Mesenchymal stem cell (in vitro differentiated cells and primary cell): ENCODE measurements at regions not wholly inside any gene's neighbourhood (a gene's known extent, or its start where the extent isn't known, plus 50 kb on each side); places are given as distances from the start of the nearest gene placed in this dataset.

Source experiments
- DNase-seq: peaks from one replicate; pipeline ENCODE4 v3.0.0-alpha.2; 2013
- H2AFZ ChIP-seq: one replicate; pipeline ENCODE4 v1.6.1; 2013; ENCODE audit warnings: low read depth, mild to moderate bottlenecking, control low read depth, inconsistent platforms, low read length, moderate library complexity
- H2AK5ac ChIP-seq: 2 replicates; pipeline ENCODE4 v1.6.1; 2013; ENCODE audit warnings: low read length, moderate library complexity, mild to moderate bottlenecking, inconsistent platforms; ENCODE audit not compliant: severe bottlenecking
- H2BK120ac ChIP-seq: one replicate; pipeline ENCODE4 v1.6.1; 2013; ENCODE audit warnings: low read depth, mild to moderate bottlenecking, inconsistent platforms, low read length, moderate library complexity
- H2BK12ac ChIP-seq, 2 experiments: one replicate each; pipeline ENCODE4 v1.6.1; 2013; ENCODE audit warnings: inconsistent platforms in 2 of 2, low read length in 2 of 2, mild to moderate bottlenecking in 2 of 2, moderate library complexity in 2 of 2, control low read depth in 1 of 2
- H2BK15ac ChIP-seq: one replicate; pipeline ENCODE4 v1.6.1; 2013; ENCODE audit warnings: mild to moderate bottlenecking, low read depth, inconsistent platforms; ENCODE audit not compliant: poor library complexity, severe bottlenecking
- H2BK5ac ChIP-seq: 2 replicates; pipeline ENCODE4 v1.6.1; 2013; ENCODE audit warnings: low read depth, mild to moderate bottlenecking, low read length, control low read depth, inconsistent platforms; ENCODE audit not compliant: poor library complexity, severe bottlenecking
- H3K14ac ChIP-seq, 2 experiments: one replicate each; pipeline ENCODE4 v1.6.1; 2013; ENCODE audit warnings: inconsistent platforms in 2 of 2, low read length in 2 of 2, control low read depth in 1 of 2, mild to moderate bottlenecking in 1 of 2, moderate library complexity in 1 of 2
- H3K18ac ChIP-seq, 2 experiments: one replicate each; pipeline ENCODE4 v1.6.1; 2013; ENCODE audit warnings: inconsistent platforms in 2 of 2, low read length in 2 of 2, control low read depth in 1 of 2, low read depth in 1 of 2, mild to moderate bottlenecking in 1 of 2
- H3K23ac ChIP-seq, 2 experiments: one replicate each; pipeline ENCODE4 v1.6.1; 2013; ENCODE audit warnings: inconsistent platforms in 2 of 2, low read length in 2 of 2, mild to moderate bottlenecking in 2 of 2, moderate library complexity in 2 of 2, control low read depth in 1 of 2
- H3K27ac ChIP-seq: 2 replicates; pipeline ENCODE4 v1.5.1; 2013; ENCODE audit warnings: mild to moderate bottlenecking, moderate library complexity, low read length, control low read depth, inconsistent platforms; ENCODE audit not compliant: poor library complexity, severe bottlenecking
- H3K27me3 ChIP-seq, 2 experiments: 2 replicates each; pipeline versions ENCODE4 v1.6.1 to v1.7.0; 2013; ENCODE audit warnings: low read length in 2 of 2, mild to moderate bottlenecking in 2 of 2, moderate library complexity in 2 of 2, control low read depth in 1 of 2, inconsistent platforms in 1 of 2; ENCODE audit not compliant: control insufficient read depth in 1 of 2, insufficient read depth in 1 of 2
- H3K36me3 ChIP-seq, 2 experiments: 2 replicates each; pipeline versions ENCODE4 v1.6.1 to v1.7.0; 2013; ENCODE audit warnings: low read length in 2 of 2, control low read depth in 1 of 2, inconsistent platforms in 1 of 2, low read depth in 1 of 2, mild to moderate bottlenecking in 1 of 2; ENCODE audit not compliant: insufficient read depth in 2 of 2, control insufficient read depth in 1 of 2
- H3K4ac ChIP-seq, 2 experiments: one replicate each; pipeline ENCODE4 v1.6.1; 2013; ENCODE audit warnings: inconsistent platforms in 2 of 2, low read length in 2 of 2, mild to moderate bottlenecking in 2 of 2, moderate library complexity in 2 of 2, control low read depth in 1 of 2, low read depth in 1 of 2
- H3K4me1 ChIP-seq: 2 replicates; pipeline ENCODE4 v1.6.1; 2013; ENCODE audit warnings: low read depth, low read length, control low read depth; ENCODE audit not compliant: control insufficient read depth, insufficient read depth
- H3K4me2 ChIP-seq: 2 replicates; pipeline ENCODE4 v1.6.1; 2013; ENCODE audit warnings: low read length, mild to moderate bottlenecking, inconsistent platforms; ENCODE audit not compliant: poor library complexity, severe bottlenecking
- H3K4me3 ChIP-seq, 2 experiments: 2 replicates each; pipeline versions ENCODE4 v1.5.1 to v1.7.0; 2013; ENCODE audit warnings: low read length in 2 of 2, mild to moderate bottlenecking in 2 of 2, control low read depth in 1 of 2, low read depth in 1 of 2; ENCODE audit not compliant: insufficient read depth in 1 of 2
- H3K79me1 ChIP-seq: replicated peaks from 2 replicates; pipeline ENCODE4 v1.6.1; 2013; ENCODE audit warnings: mild to moderate bottlenecking, control low read depth, low read length, inconsistent platforms; ENCODE audit not compliant: poor library complexity, severe bottlenecking
- H3K9ac ChIP-seq: 2 replicates; pipeline ENCODE4 v1.7.0; 2013; ENCODE audit warnings: mild to moderate bottlenecking, low read length, moderate library complexity
- H3K9me3 ChIP-seq: 2 replicates; pipeline ENCODE4 v1.7.0; 2013; ENCODE audit warnings: mild to moderate bottlenecking, low read length; ENCODE audit not compliant: control insufficient read depth
- H4K8ac ChIP-seq: one replicate; pipeline ENCODE4 v1.6.1; 2013; ENCODE audit warnings: inconsistent platforms, mild to moderate bottlenecking, low read length, moderate library complexity
- H4K91ac ChIP-seq: one replicate; pipeline ENCODE4 v1.6.1; 2013; ENCODE audit warnings: mild to moderate bottlenecking, low read length, inconsistent platforms
- WGBS: methylation state at CpG from one replicate; pipeline ENCODE4 v1.1.7; 2013; ENCODE audit warnings: mixed read lengths; 5-methylcytosine and 5-hydroxymethylcytosine counted together

DNA sequence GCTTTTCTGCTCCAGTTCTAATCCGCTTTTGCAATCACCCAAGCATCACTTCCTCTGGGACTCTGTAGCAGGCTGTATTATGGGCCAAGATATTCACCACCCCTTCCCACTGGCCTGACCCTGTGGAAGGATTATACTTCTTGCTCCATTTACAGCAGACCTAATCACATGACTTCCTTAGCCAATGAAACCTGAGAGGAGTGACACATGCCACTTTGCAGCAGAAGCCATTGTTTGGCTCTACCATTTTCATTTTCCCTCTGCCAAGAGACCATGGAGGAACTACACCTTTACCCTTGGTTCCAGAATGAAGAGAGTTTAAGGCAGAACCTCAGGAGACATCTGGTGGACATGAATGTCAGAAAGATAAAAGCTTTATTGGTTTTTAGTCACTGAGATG is 134.9 kb upstream of the HSD17B12 start:
- H4K8ac ChIP-seq, result no peak overlapping the region

GRCh38 chr11:43546561-43547429 is 133.7 kb upstream of the HSD17B12 start:
- no peak overlapping the region for H2BK12ac ChIP-seq
- H3K4me2 ChIP-seq, result no peak overlapping the region
- H4K91ac ChIP-seq, result no peak overlapping the region
- no peak overlapping the region for H3K23ac ChIP-seq
- no peak overlapping the region for H2AFZ ChIP-seq
- no peak overlapping the region for H4K8ac ChIP-seq
- H2BK5ac ChIP-seq, result no peak overlapping the region
- no peak overlapping the region for H3K27ac ChIP-seq
- H3K4me1 ChIP-seq, result peaks cover 6% of the 10 kb centered on the region
- H2BK15ac ChIP-seq, result no peak overlapping the region
- H3K4ac ChIP-seq, result no peak overlapping the region
- H3K4me3 ChIP-seq, result no peak overlapping the region
- no peaks in the 10 kb centered on the region for H3K9me3 ChIP-seq
- H3K18ac ChIP-seq, result no peak overlapping the region
- no peak overlapping the region for H3K9ac ChIP-seq
- H2BK120ac ChIP-seq, result no peak overlapping the region
- H3K14ac ChIP-seq, result peak overlapping the region in 1 of 2 experiments; percentile 64
- peaks cover 67 to 79% of the 10 kb centered on the region in 2 experiments for H3K27me3 ChIP-seq
- no peak for DNase-seq
- no peaks in the 10 kb centered on the region for H3K79me1 ChIP-seq
- H2AK5ac ChIP-seq, result no peak overlapping the region
- WGBS, result 51% methylated on average over 27 of the region's 27 CpGs
- H3K36me3 ChIP-seq, result no peaks in the 10 kb centered on the region

More for the DNA sequence above, 134.9 kb upstream of the HSD17B12 start:
- Histone ChIP-seq H2AK5ac (no peak overlapping the region), H2BK12ac (no peak overlapping the region), H3K9me3 (no peaks in the 10 kb centered on the region), H3K4ac (no peak overlapping the region), H3K79me1 (no peaks in the 10 kb centered on the region), H3K23ac (no peak overlapping the region), H3K36me3 (no peaks in the 10 kb centered on the region), H4K91ac (no peak overlapping the region), H3K4me1 (peaks cover 6% of the 10 kb centered on the region), H2BK15ac (no peak overlapping the region), H3K4me3 (no peak overlapping the region), H3K4me2 (no peak overlapping the region), H2AFZ (no peak overlapping the region), H3K27me3 (peaks cover 56 to 71% of the 10 kb centered on the region in 2 experiments), H2BK5ac (no peak overlapping the region), H3K9ac (no peak overlapping the region), H3K18ac (no peak overlapping the region), H3K14ac (no peak overlapping the region), H2BK120ac (no peak overlapping the region), H3K27ac (no peak overlapping the region)
- DNase-seq, result no peak
- 91% methylated on average over 1 of the region's 1 CpG for WGBS

- H3K14ac ChIP-seq, result peak overlapping the region in 1 of 2 experiments; percentile 64
- DNase-seq, result no peak
- no peak overlapping the region for H2AFZ ChIP-seq
- no peak overlapping the region for H2BK12ac ChIP-seq
- peaks cover 70 to 74% of the 10 kb centered on the region in 2 experiments for H3K27me3 ChIP-seq
- no peak overlapping the region for H3K4me2 ChIP-seq
- H2BK5ac ChIP-seq, result no peak overlapping the region
- no peak overlapping the region for H3K27ac ChIP-seq
- H3K9me3 ChIP-seq, result no peaks in the 10 kb centered on the region
- no peak overlapping the region for H2BK15ac ChIP-seq
- H3K36me3 ChIP-seq, result no peaks in the 10 kb centered on the region
- no peak overlapping the region for H3K23ac ChIP-seq
- H3K4me1 ChIP-seq, result peaks cover 6% of the 10 kb centered on the region
- no peak overlapping the region for H2AK5ac ChIP-seq
- H2BK120ac ChIP-seq, result no peak overlapping the region
- no peak overlapping the region for H3K18ac ChIP-seq
- no peaks in the 10 kb centered on the region for H3K79me1 ChIP-seq
- H4K8ac ChIP-seq, result no peak overlapping the region
- WGBS, result 9% methylated on average over 7 of the region's 33 CpGs
- peak overlapping the region in 1 of 2 experiments; percentile 8 for H3K4me3 ChIP-seq
- H4K91ac ChIP-seq, result no peak overlapping the region
- H3K4ac ChIP-seq, result no peak overlapping the region
- H3K9ac ChIP-seq, result no peak overlapping the region
These were observed 133.1 kb upstream of the HSD17B12 start for GRCh38 chr11:43547430-43547831.

DNA sequence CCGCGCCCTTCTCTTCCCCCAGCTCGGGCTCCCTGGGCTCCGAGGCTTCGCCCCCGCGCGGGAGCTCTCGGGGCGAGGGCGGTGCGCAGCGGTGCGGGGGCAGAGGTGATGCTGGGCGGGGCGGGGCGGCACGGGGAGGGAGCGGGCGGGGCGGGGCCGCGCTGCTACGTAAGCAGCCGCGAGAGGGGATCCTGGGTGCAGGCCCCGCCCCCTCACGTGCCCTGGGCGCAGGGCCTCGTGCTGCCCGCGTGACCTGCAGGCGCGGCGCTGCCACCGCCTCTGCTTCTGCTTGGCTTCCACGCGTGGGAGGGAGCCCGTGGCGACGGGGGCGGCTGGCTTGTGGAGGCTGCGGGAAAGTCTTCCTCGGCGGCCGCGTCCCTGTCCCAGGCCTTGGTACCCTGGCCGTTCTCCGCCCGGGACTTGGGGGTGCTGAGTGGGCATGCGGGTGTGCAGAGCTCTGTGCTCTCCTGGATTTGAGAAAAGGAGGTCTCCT is 132.6 kb upstream of the HSD17B12 start:
- Histone ChIP-seq H3K27me3 (peaks cover 70 to 74% of the 10 kb centered on the region in 2 experiments), H3K36me3 (no peaks in the 10 kb centered on the region), H2AFZ (no peak overlapping the region), H2BK12ac (no peak overlapping the region), H2BK5ac (no peak overlapping the region), H4K8ac (no peak overlapping the region), H3K4ac (no peak overlapping the region), H3K23ac (no peak overlapping the region), H3K9ac (no peak overlapping the region), H4K91ac (no peak overlapping the region), H3K4me2 (no peak overlapping the region), H3K14ac (no peak overlapping the region), H3K18ac (no peak overlapping the region), H2AK5ac (no peak overlapping the region), H2BK15ac (no peak overlapping the region), H3K9me3 (no peaks in the 10 kb centered on the region), H3K79me1 (no peaks in the 10 kb centered on the region), H3K4me1 (peaks cover 6% of the 10 kb centered on the region), H3K27ac (no peak overlapping the region), H3K4me3 (no peak overlapping the region), H2BK120ac (no peak overlapping the region)
- WGBS, result 41% methylated on average over 37 of the region's 51 CpGs
- DNase-seq, result no peak
